H1 (cell line): ENCODE measurements at regions not wholly inside any gene's neighbourhood (a gene's known extent, or its start where the extent isn't known, plus 50 kb on each side); places are given as distances from the start of the nearest gene placed in this dataset.

Experiments used
- CTCF ChIA-PET: fragments of 300-600 bp; sonication (Branson Sonifier 250); formaldehyde crosslinking; loops from one replicate; lab custom pipeline; 2021; ENCODE audit not compliant: partially characterized antibody; lab: Charles Lee
- POLR2A ChIA-PET: fragments of 300-600 bp; sonication (Branson Sonifier 250); formaldehyde crosslinking; loops from one replicate; lab custom pipeline; 2021; ENCODE audit warnings: inconsistent platforms; ENCODE audit not compliant: partially characterized antibody; lab: Charles Lee
- DNase-seq, 2 experiments: peaks; one replicate each; pipeline versions ENCODE4 v3.0.0 to v3.0.0-alpha.2; 2010 to 2022; ENCODE audit warnings: low spot score in 2 of 2, low read depth in 1 of 2, mixed read lengths in 1 of 2
- FAIRE-seq: peaks from 2 replicates; lab custom pipeline; 2011; peaks lifted over from hg19 to GRCh38; lab: Jason Lieb, UNC
- H2AFZ ChIP-seq: 2 replicates; pipeline ENCODE4 v1.8.1; 2012; ENCODE audit warnings: low read length, inconsistent platforms
- H2AK5ac ChIP-seq: 2 replicates; pipeline ENCODE4 v1.6.1; 2013; ENCODE audit warnings: low read depth, low read length
- H2BK120ac ChIP-seq: replicated peaks from 2 replicates; pipeline ENCODE3; 2013; ENCODE audit warnings: low read depth, low read length, inconsistent platforms
- H2BK12ac ChIP-seq: 2 replicates; pipeline ENCODE4 v1.6.1; 2013; ENCODE audit warnings: low read depth, low read length
- H2BK15ac ChIP-seq: 2 replicates; pipeline ENCODE4 v1.6.1; 2013; ENCODE audit warnings: low read length
- H2BK20ac ChIP-seq: 2 replicates; pipeline ENCODE4 v1.6.1; 2013; ENCODE audit warnings: low read length
- H2BK5ac ChIP-seq: 2 replicates; pipeline ENCODE4 v1.6.1; 2013; ENCODE audit warnings: low read depth, low read length
- H3K14ac ChIP-seq: 2 replicates; pipeline ENCODE4 v1.6.1; 2013; ENCODE audit warnings: inconsistent platforms; ENCODE audit not compliant: insufficient read length
- H3K18ac ChIP-seq: 2 replicates; pipeline ENCODE4 v1.6.1; 2013; ENCODE audit warnings: low read length; ENCODE audit errors: extremely low read depth
- H3K23ac ChIP-seq: 2 replicates; pipeline ENCODE4 v1.6.1; 2013; ENCODE audit warnings: inconsistent platforms; ENCODE audit not compliant: insufficient read length
- H3K23me2 ChIP-seq: 2 replicates; pipeline ENCODE4 v1.6.1; 2013; ENCODE audit warnings: low read depth, low read length
- H3K27ac ChIP-seq: 2 replicates; pipeline ENCODE4 v1.6.1; 2011; ENCODE audit warnings: low read depth, low read length, inconsistent platforms
- H3K27me3 ChIP-seq, 4 experiments: replicated peaks in 1 of 4; 1 replicate in 1 of 4; 2 replicates in 3 of 4; pipeline versions ENCODE4 v1.6.1 to v1.8.1; 2011 to 2013; ENCODE audit warnings: low read length in 3 of 4, mild to moderate bottlenecking in 3 of 4, inconsistent platforms in 2 of 4, mixed read lengths in 2 of 4, moderate library complexity in 1 of 4; ENCODE audit not compliant: control insufficient read depth in 3 of 4, insufficient read depth in 3 of 4; ENCODE audit errors: extremely low read depth in 1 of 4
- H3K36me3 ChIP-seq, 4 experiments: 2 replicates each; pipeline versions ENCODE4 v1.6.1 to v1.8.1; 2011 to 2013; ENCODE audit warnings: mild to moderate bottlenecking in 4 of 4, low read length in 3 of 4, moderate library complexity in 2 of 4, control low read depth in 1 of 4, inconsistent platforms in 1 of 4; ENCODE audit not compliant: insufficient read depth in 4 of 4, control insufficient read depth in 2 of 4
- H3K4ac ChIP-seq: replicated peaks from 2 replicates; pipeline ENCODE3; 2013; ENCODE audit warnings: low read length, low read depth, mixed read lengths, inconsistent platforms; ENCODE audit not compliant: insufficient read length
- H3K4me1 ChIP-seq, 4 experiments: replicated peaks in 1 of 4; 1 replicate in 1 of 4; 2 replicates in 3 of 4; pipeline versions ENCODE4 v1.6.1 to v1.8.1; 2011 to 2013; ENCODE audit warnings: low read length in 3 of 4, inconsistent platforms in 2 of 4, mixed read lengths in 1 of 4; ENCODE audit not compliant: insufficient read depth in 4 of 4, control insufficient read depth in 3 of 4
- H3K4me2 ChIP-seq, 2 experiments: 2 replicates each; pipeline versions ENCODE4 v1.6.1 to v1.8.1; 2011 to 2013; ENCODE audit warnings: low read depth in 2 of 2, low read length in 2 of 2, control low read depth in 1 of 2, inconsistent platforms in 1 of 2, mild to moderate bottlenecking in 1 of 2; ENCODE audit not compliant: insufficient read depth in 1 of 2
- H3K4me3 ChIP-seq, 4 experiments: fragments of 200-600, 300-600 bp in 1 of 4; sonication (generic), shearing (Covaris generic), sonication (Bioruptor Twin) in 1 of 4; 2 replicates each; pipeline versions ENCODE4 v1.5.1 to v1.8.1; 2011 to 2016; ENCODE audit warnings: low read length in 4 of 4, low read depth in 3 of 4, control low read depth in 2 of 4, inconsistent platforms in 2 of 4, mild to moderate bottlenecking in 2 of 4, mixed read lengths in 1 of 4, moderate library complexity in 1 of 4; ENCODE audit not compliant: insufficient read depth in 2 of 4; ENCODE audit errors: extremely low read depth in 1 of 4
- H3K56ac ChIP-seq: replicated peaks from 2 replicates; pipeline ENCODE3; 2013; ENCODE audit warnings: low read depth, mild to moderate bottlenecking, mixed read lengths, low read length, inconsistent platforms; ENCODE audit not compliant: insufficient read length
- H3K79me1 ChIP-seq: 2 replicates; pipeline ENCODE4 v1.6.1; 2013; ENCODE audit warnings: low read depth, low read length, control low read depth
- H3K79me2 ChIP-seq, 2 experiments: 2 replicates each; pipeline versions ENCODE4 v1.6.1 to v1.8.1; 2012 to 2013; ENCODE audit warnings: low read length in 2 of 2, mild to moderate bottlenecking in 2 of 2, inconsistent platforms in 1 of 2; ENCODE audit not compliant: insufficient read depth in 2 of 2, control insufficient read depth in 1 of 2
- H3K9ac ChIP-seq, 4 experiments: replicated peaks in 1 of 4; 1 replicate in 1 of 4; 2 replicates in 3 of 4; pipeline versions ENCODE4 v1.6.1 to v1.8.1; 2011 to 2013; ENCODE audit warnings: low read depth in 3 of 4, low read length in 3 of 4, control low read depth in 2 of 4, mild to moderate bottlenecking in 2 of 4, moderate library complexity in 2 of 4, inconsistent platforms in 1 of 4; ENCODE audit errors: extremely low read depth in 1 of 4
- H3K9me3 ChIP-seq, 2 experiments: 2 replicates each; pipeline versions ENCODE4 v1.6.1 to v1.8.1; 2012 to 2013; ENCODE audit warnings: mild to moderate bottlenecking in 2 of 2, moderate library complexity in 2 of 2, control low read depth in 1 of 2, inconsistent platforms in 1 of 2, low read depth in 1 of 2, low read length in 1 of 2, mixed read lengths in 1 of 2; ENCODE audit not compliant: insufficient read depth in 2 of 2
- H4K20me1 ChIP-seq, 2 experiments: replicated peaks in 1 of 2; 2 replicates each; pipeline versions ENCODE3 to v1.8.1; 2011 to 2013; ENCODE audit warnings: inconsistent platforms in 2 of 2, low read length in 2 of 2, mild to moderate bottlenecking in 1 of 2; ENCODE audit not compliant: insufficient read depth in 2 of 2, control insufficient read depth in 1 of 2
- H4K5ac ChIP-seq: 2 replicates; pipeline ENCODE4 v1.6.1; 2013; ENCODE audit warnings: low read length, low read depth, mixed read lengths, inconsistent platforms; ENCODE audit not compliant: insufficient read length
- H4K8ac ChIP-seq: 2 replicates; pipeline ENCODE4 v1.8.0; 2013; ENCODE audit warnings: mild to moderate bottlenecking, moderate library complexity, low read length, inconsistent platforms; ENCODE audit not compliant: insufficient read depth; ENCODE audit errors: extremely low read depth
- H4K91ac ChIP-seq: replicated peaks from 2 replicates; pipeline ENCODE3; 2013; ENCODE audit warnings: low read length, mixed read lengths, inconsistent platforms; ENCODE audit not compliant: insufficient read length
- CHD2 ChIP-seq: IDR thresholded peaks from 2 replicates; pipeline ENCODE4 v1.6.1; 2012; ENCODE audit warnings: low read length, improper control_type of control experiment
- HDAC6 ChIP-seq: IDR thresholded peaks from one replicate; pipeline ENCODE4 v1.7.1; 2012; ENCODE audit warnings: low read depth, mild to moderate bottlenecking, inconsistent platforms, low read length, moderate library complexity
- JUN ChIP-seq: IDR thresholded peaks from 2 replicates; pipeline ENCODE4 v1.6.1; 2011; ENCODE audit warnings: low read depth, mild to moderate bottlenecking, improper control_type of control experiment, low read length
- RAD21 ChIP-seq, 2 experiments: IDR thresholded peaks in 1 of 2; conservative IDR thresholded peaks in 1 of 2; 2 replicates each; pipeline ENCODE4 v1.6.1; 2011; ENCODE audit warnings: low read depth in 2 of 2, low read length in 2 of 2, improper control_type of control experiment in 1 of 2, inconsistent platforms in 1 of 2, mild to moderate bottlenecking in 1 of 2, moderate library complexity in 1 of 2
- SP2 ChIP-seq: IDR thresholded peaks from 2 replicates; pipeline ENCODE4 v1.6.1; 2012; ENCODE audit warnings: mild to moderate bottlenecking, low read length, inconsistent platforms
- SUZ12 ChIP-seq: fragments of 200-600 bp; sonication (generic); IDR thresholded peaks from 2 replicates; pipeline ENCODE4 v1.6.1; 2012; ENCODE audit warnings: mild to moderate bottlenecking, inconsistent platforms, low read length, moderate library complexity, mixed read lengths
- TCF12 ChIP-seq: IDR thresholded peaks from 2 replicates; pipeline ENCODE4 v1.6.1; 2011; ENCODE audit warnings: low read depth, mild to moderate bottlenecking, low read length
- WGBS, 2 experiments: shearing (Covaris generic) in 1 of 2; methylation state at CpG; one replicate each; pipeline versions ENCODE4 v1.1.6 to v1.1.7; 2013 to 2015; ENCODE audit warnings: low lambda C conversion rate in 2 of 2, mixed read lengths in 2 of 2, inconsistent platforms in 1 of 2, low coverage in 1 of 2, missing lambda C conversion rate in 1 of 2; ENCODE audit not compliant: insufficient replicate concordance in 2 of 2, insufficient coverage in 1 of 2, insufficient read length in 1 of 2; ENCODE audit errors: extremely low coverage in 1 of 2, missing lambda C conversion rate in 1 of 2; 5-methylcytosine and 5-hydroxymethylcytosine counted together

DNA sequence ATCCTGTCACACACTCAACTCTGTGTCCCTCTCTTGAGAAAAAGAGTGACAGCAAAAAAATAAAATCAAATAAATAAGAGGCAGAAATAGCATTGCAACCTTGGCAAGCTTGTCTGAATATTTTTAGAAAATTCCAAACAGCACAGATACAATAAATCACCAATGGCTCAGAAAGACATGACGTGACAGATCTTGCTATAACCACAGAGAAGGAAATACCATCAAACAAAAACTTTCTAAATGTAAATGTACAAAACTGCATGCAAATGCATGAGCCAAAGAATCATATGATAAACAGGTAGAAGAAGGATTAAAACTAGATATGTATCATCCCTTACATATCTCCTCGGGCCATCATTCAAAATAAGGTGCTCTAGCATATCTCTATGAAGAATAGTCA, 549.2 kb upstream of the NOX3 start:
- Histone ChIP-seq H3K79me1 (no peaks in the 10 kb centered on the region), H3K79me2 (no peaks in the 10 kb centered on the region), H3K27me3 (no peaks in the 10 kb centered on the region), H4K5ac (no peak overlapping the region), H3K23me2 (no peaks in the 10 kb centered on the region), H2AFZ (no peak overlapping the region), H3K4me3 (no peak overlapping the region), H3K4me1 (no peaks in the 10 kb centered on the region), H4K20me1 (no peaks in the 10 kb centered on the region), H2BK5ac (no peak overlapping the region), H3K18ac (no peak overlapping the region), H3K9me3 (no peaks in the 10 kb centered on the region), H4K8ac (no peak overlapping the region), H3K9ac (no peak overlapping the region), H2BK15ac (no peak overlapping the region), H3K4me2 (no peak overlapping the region), H3K4ac (no peak overlapping the region), H2BK120ac (no peak overlapping the region), H3K14ac (no peak overlapping the region), H2BK20ac (no peak overlapping the region), H3K36me3 (no peaks in the 10 kb centered on the region), H4K91ac (no peak overlapping the region), H2AK5ac (no peak overlapping the region), H3K23ac (no peak overlapping the region), H3K27ac (no peak overlapping the region), H2BK12ac (no peak overlapping the region), H3K56ac (no peak overlapping the region)
- WGBS, 2 experiments, result 87% methylated on average over 2 of the region's 2 CpGs; no CpG with 5 or more reads in 1 of the 2 experiments
- no peak for FAIRE-seq
- CTCF ChIA-PET, result no interaction called here
- TF ChIP-seq CHD2, result no peak
- TF ChIP-seq TCF12, result no peak
- no peak for TF ChIP-seq SUZ12
- TF ChIP-seq RAD21 (IDR thresholded peaks at IDR 0.05 in 1 of 2, conservative IDR thresholded peaks at IDR 0.05 in 1 of 2; ENCODE audit: low read depth in 2 of 2, low read length in 2 of 2), result no peak
- TF ChIP-seq JUN, result no peak
- no peak for TF ChIP-seq HDAC6
- TF ChIP-seq SP2, result no peak
- no peak for DNase-seq
- POLR2A ChIA-PET, result no interaction called here
